Osteocyte (in vitro differentiated cells): ENCODE measurements at regions not wholly inside any gene's neighbourhood (a gene's known extent, or its start where the extent isn't known, plus 50 kb on each side); places are given as distances from the start of the nearest gene placed in this dataset.

Source experiments
- DNase-seq: peaks from one replicate; pipeline ENCODE4 v3.0.0; 2021; ENCODE audit warnings: mixed read lengths; ENCODE audit not compliant: unreplicated experiment; ENCODE audit errors: extremely low spot score
- H3K27ac Mint-ChIP-seq: one replicate; pipeline ENCODE4 v1.8.0; 2021; ENCODE audit warnings: mild to moderate bottlenecking, mixed read lengths; ENCODE audit not compliant: unreplicated experiment
- H3K27me3 Mint-ChIP-seq: one replicate; pipeline ENCODE4 v1.8.0; 2021; ENCODE audit warnings: mixed read lengths; ENCODE audit not compliant: unreplicated experiment
- H3K36me3 Mint-ChIP-seq: one replicate; pipeline ENCODE4 v1.8.0; 2021; ENCODE audit warnings: mixed read lengths; ENCODE audit not compliant: unreplicated experiment
- H3K4me1 Mint-ChIP-seq: one replicate; pipeline ENCODE4 v1.8.0; 2021; ENCODE audit warnings: mixed read lengths; ENCODE audit not compliant: unreplicated experiment
- H3K4me3 Mint-ChIP-seq: one replicate; pipeline ENCODE4 v1.8.0; 2021; ENCODE audit warnings: mild to moderate bottlenecking, moderate library complexity, mixed read lengths; ENCODE audit not compliant: unreplicated experiment
- H3K9me3 Mint-ChIP-seq: one replicate; pipeline ENCODE4 v1.8.0; 2021; ENCODE audit warnings: mixed read lengths; ENCODE audit not compliant: unreplicated experiment
- CTCF ChIP-seq: fragments of 200-600 bp; sonication (generic); IDR thresholded peaks from 2 replicates; pipeline ENCODE4 v1.5.0; 2021; ENCODE audit warnings: antibody characterized with exemption, mild to moderate bottlenecking, moderate library complexity

GRCh38 chr13:106197496-106197895 is 338.0 kb downstream of the EFNB2 start:
- no peak for TF ChIP-seq CTCF
- Mint-ChIP-seq H3K27me3 (no peaks in the 10 kb centered on the region), H3K36me3 (peaks cover 2% of the 10 kb centered on the region), H3K4me1 (no peaks in the 10 kb centered on the region), H3K4me3 (no peak overlapping the region), H3K9me3 (peaks cover 8% of the 10 kb centered on the region), H3K27ac (no peak overlapping the region)
- DNase-seq = no peak

DNA sequence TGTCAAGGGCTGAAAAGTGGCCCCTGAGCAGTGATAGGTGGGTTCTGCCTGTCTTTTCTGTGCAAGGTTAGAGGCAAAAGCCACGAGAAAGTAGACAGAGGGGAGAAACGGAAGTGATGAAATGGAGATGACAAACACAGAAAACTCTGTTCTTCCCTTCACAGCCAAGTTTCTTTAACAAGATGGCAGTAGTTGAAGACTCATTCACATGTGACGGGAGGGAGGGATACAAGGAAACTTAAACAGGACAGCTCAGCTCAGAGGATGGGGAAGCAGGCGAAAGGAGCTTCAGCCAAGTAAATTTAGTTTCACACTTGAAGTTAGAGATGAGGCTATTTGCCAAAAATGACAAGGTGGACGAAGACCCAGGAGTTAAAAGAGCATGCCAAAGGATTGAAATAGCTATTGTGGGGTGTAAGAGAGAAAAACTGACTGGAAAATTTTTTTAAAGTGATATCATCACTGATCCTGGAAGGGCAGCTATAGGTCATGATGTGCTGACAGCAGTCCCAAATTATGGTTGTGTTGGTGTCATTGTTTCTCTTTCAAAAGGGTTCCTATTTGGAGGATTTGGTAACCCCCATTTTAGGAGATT is 347.9 kb downstream of the EFNB2 start:
- Mint-ChIP-seq H3K36me3 (no peaks in the 10 kb centered on the region), H3K4me1 (peaks cover 5% of the 10 kb centered on the region), H3K27ac (no peak overlapping the region), H3K27me3 (no peaks in the 10 kb centered on the region), H3K4me3 (no peak overlapping the region), H3K9me3 (peaks cover 3% of the 10 kb centered on the region)
- TF ChIP-seq CTCF = no peak
- no peak for DNase-seq

GRCh38 chr13:106187101-106187500 is 348.4 kb downstream of the EFNB2 start:
- H3K27me3 Mint-ChIP-seq = no peaks in the 10 kb centered on the region
- no peak for DNase-seq
- H3K36me3 Mint-ChIP-seq = no peaks in the 10 kb centered on the region
- peaks cover 10% of the 10 kb centered on the region for H3K4me1 Mint-ChIP-seq
- no peak overlapping the region for H3K4me3 Mint-ChIP-seq
- TF ChIP-seq CTCF = no peak
- no peaks in the 10 kb centered on the region for H3K9me3 Mint-ChIP-seq
- H3K27ac Mint-ChIP-seq = no peak overlapping the region

- no peaks in the 10 kb centered on the region for H3K9me3 Mint-ChIP-seq
- no peaks in the 10 kb centered on the region for H3K27me3 Mint-ChIP-seq
- H3K36me3 Mint-ChIP-seq = no peaks in the 10 kb centered on the region
- TF ChIP-seq CTCF = no peak
- no peak for DNase-seq
- no peak overlapping the region for H3K4me3 Mint-ChIP-seq
- peaks cover 11% of the 10 kb centered on the region for H3K4me1 Mint-ChIP-seq
- H3K27ac Mint-ChIP-seq = no peak overlapping the region
These were observed 349.0 kb downstream of the EFNB2 start for GRCh38 chr13:106186366-106187030.

- Mint-ChIP-seq H3K36me3 (no peaks in the 10 kb centered on the region), H3K4me1 (peaks cover 11% of the 10 kb centered on the region), H3K9me3 (peaks cover 8% of the 10 kb centered on the region), H3K27me3 (no peaks in the 10 kb centered on the region), H3K27ac (no peak overlapping the region), H3K4me3 (no peak overlapping the region)
- no peak for TF ChIP-seq CTCF
- no peak for DNase-seq
These were observed 350.7 kb downstream of the EFNB2 start for GRCh38 chr13:106184790-106185189.
